GM23338 (cell line): ENCODE measurements at regions not wholly inside any gene's neighbourhood (a gene's known extent, or its start where the extent isn't known, plus 50 kb on each side); places are given as distances from the start of the nearest gene placed in this dataset.

ENCODE experiments used
- ATAC-seq: fragments of 200-7000 bp; cut with Tn5 transposase; 3 replicates; pipeline ENCODE4 v1.9.1; 2020
- DNase-seq: peaks from one replicate; pipeline ENCODE4 v3.0.0-alpha.2; 2015; ENCODE audit warnings: low spot score
- H2AFZ ChIP-seq: fragments of 200-600 bp; sonication (generic); 2 replicates; pipeline ENCODE4 v1.8.0; 2016; ENCODE audit warnings: antibody characterized with exemption, mild to moderate bottlenecking, moderate library complexity
- H3F3A ChIP-seq: fragments of 200-600 bp; sonication (generic); replicated peaks from 2 replicates; pipeline ENCODE4 v1.8.0; 2017; ENCODE audit warnings: antibody characterized with exemption, mixed run types, low read depth
- H3K27ac ChIP-seq: fragments of 200-600 bp; sonication (generic); 2 replicates; pipeline ENCODE4 v1.6.1; 2016; ENCODE audit warnings: low read depth
- H3K27me3 ChIP-seq: fragments of 200-600 bp; sonication (generic); 2 replicates; pipeline ENCODE4 v1.8.0; 2016; ENCODE audit warnings: mild to moderate bottlenecking, mixed run types, moderate library complexity; ENCODE audit not compliant: insufficient read depth
- H3K36me3 ChIP-seq: fragments of 200-600 bp; sonication (generic); 2 replicates; pipeline ENCODE4 v1.8.0; 2016; ENCODE audit warnings: mild to moderate bottlenecking; ENCODE audit not compliant: insufficient read depth
- H3K4me1 ChIP-seq: fragments of 200-600 bp; sonication (generic); 2 replicates; pipeline ENCODE4 v1.8.0; 2016; ENCODE audit warnings: mild to moderate bottlenecking, moderate library complexity; ENCODE audit not compliant: insufficient read depth
- H3K4me2 ChIP-seq: fragments of 200-600 bp; sonication (generic); 2 replicates; pipeline ENCODE4 v1.7.1; 2017; ENCODE audit warnings: mixed run types
- H3K4me3 ChIP-seq: fragments of 200-600 bp; sonication (generic); 2 replicates; pipeline ENCODE4 v1.6.1; 2016; ENCODE audit warnings: mixed run types
- H3K79me2 ChIP-seq: fragments of 200-600 bp; sonication (generic); replicated peaks from 2 replicates; pipeline ENCODE4 v1.8.0; 2017; ENCODE audit warnings: mild to moderate bottlenecking; ENCODE audit not compliant: insufficient read depth
- H3K9me2 ChIP-seq: fragments of 200-600 bp; sonication (generic); 2 replicates; pipeline ENCODE4 v1.8.0; 2017; ENCODE audit not compliant: insufficient read depth
- H4K20me1 ChIP-seq: fragments of 200-600 bp; sonication (generic); replicated peaks from 2 replicates; pipeline ENCODE4 v1.8.0; 2017; ENCODE audit warnings: mild to moderate bottlenecking; ENCODE audit not compliant: insufficient read depth
- H3K27ac Mint-ChIP-seq: 2 replicates; pipeline ENCODE4 v1.8.0; 2020; ENCODE audit warnings: inconsistent platforms, mild to moderate bottlenecking, moderate library complexity, mixed read lengths
- H3K27me3 Mint-ChIP-seq: 3 replicates; pipeline ENCODE4 v1.8.0; 2022; ENCODE audit warnings: low read depth, mild to moderate bottlenecking, moderate library complexity, mixed read lengths, inconsistent platforms; ENCODE audit not compliant: insufficient read depth, poor library complexity
- H3K36me3 Mint-ChIP-seq: 3 replicates; pipeline ENCODE4 v1.8.0; 2021; ENCODE audit warnings: low read depth, mild to moderate bottlenecking, inconsistent platforms, moderate library complexity, mixed read lengths
- H3K4me1 Mint-ChIP-seq: 3 replicates; pipeline ENCODE4 v1.8.0; 2020; ENCODE audit warnings: mild to moderate bottlenecking, inconsistent platforms, mixed read lengths
- H3K4me3 Mint-ChIP-seq: 3 replicates; pipeline ENCODE4 v1.8.0; 2021; ENCODE audit warnings: moderate library complexity, mild to moderate bottlenecking, inconsistent platforms, mixed read lengths
- H3K9me3 Mint-ChIP-seq: 3 replicates; pipeline ENCODE4 v1.8.0; 2020; ENCODE audit warnings: moderate library complexity, mild to moderate bottlenecking, inconsistent platforms, mixed read lengths
- CREB1 ChIP-seq: fragments of 250-450 bp; sonication (Bioruptor Pico); IDR thresholded peaks from 2 replicates; pipeline ENCODE4 v1.5.0; 2020; ENCODE audit warnings: low read depth, mild to moderate bottlenecking, moderate library complexity
- NANOG ChIP-seq: IDR thresholded peaks from 2 replicates; pipeline ENCODE4 v1.6.1; 2016; ENCODE audit warnings: antibody characterized with exemption, borderline replicate concordance
- ZNF114 ChIP-seq: fragments of 250-450 bp; sonication (Bioruptor Pico); IDR thresholded peaks from 2 replicates; pipeline ENCODE4 v1.5.0; 2020; ENCODE audit warnings: mild to moderate bottlenecking, moderate library complexity
- ZNF462 ChIP-seq: fragments of 250-450 bp; sonication (Bioruptor Pico); IDR thresholded peaks from 2 replicates; pipeline ENCODE4 v1.5.0; 2020; ENCODE audit warnings: mild to moderate bottlenecking, moderate library complexity
- TF ChIP-seq, protein P1 (sequence below): IDR thresholded peaks from one replicate; pipeline ENCODE4 v1.6.1; 2018; ENCODE audit warnings: antibody characterized with exemption; ENCODE audit not compliant: unreplicated experiment

GRCh38 chr6:100168148-100168547 lies 174.1 kb upstream of the MCHR2 start (continued):
- TF ChIP-seq, protein P1, sequence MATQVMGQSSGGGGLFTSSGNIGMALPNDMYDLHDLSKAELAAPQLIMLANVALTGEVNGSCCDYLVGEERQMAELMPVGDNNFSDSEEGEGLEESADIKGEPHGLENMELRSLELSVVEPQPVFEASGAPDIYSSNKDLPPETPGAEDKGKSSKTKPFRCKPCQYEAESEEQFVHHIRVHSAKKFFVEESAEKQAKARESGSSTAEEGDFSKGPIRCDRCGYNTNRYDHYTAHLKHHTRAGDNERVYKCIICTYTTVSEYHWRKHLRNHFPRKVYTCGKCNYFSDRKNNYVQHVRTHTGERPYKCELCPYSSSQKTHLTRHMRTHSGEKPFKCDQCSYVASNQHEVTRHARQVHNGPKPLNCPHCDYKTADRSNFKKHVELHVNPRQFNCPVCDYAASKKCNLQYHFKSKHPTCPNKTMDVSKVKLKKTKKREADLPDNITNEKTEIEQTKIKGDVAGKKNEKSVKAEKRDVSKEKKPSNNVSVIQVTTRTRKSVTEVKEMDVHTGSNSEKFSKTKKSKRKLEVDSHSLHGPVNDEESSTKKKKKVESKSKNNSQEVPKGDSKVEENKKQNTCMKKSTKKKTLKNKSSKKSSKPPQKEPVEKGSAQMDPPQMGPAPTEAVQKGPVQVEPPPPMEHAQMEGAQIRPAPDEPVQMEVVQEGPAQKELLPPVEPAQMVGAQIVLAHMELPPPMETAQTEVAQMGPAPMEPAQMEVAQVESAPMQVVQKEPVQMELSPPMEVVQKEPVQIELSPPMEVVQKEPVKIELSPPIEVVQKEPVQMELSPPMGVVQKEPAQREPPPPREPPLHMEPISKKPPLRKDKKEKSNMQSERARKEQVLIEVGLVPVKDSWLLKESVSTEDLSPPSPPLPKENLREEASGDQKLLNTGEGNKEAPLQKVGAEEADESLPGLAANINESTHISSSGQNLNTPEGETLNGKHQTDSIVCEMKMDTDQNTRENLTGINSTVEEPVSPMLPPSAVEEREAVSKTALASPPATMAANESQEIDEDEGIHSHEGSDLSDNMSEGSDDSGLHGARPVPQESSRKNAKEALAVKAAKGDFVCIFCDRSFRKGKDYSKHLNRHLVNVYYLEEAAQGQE: no peak
- no peak for TF ChIP-seq ZNF462 (CRISPR knock-in tag)

DNA sequence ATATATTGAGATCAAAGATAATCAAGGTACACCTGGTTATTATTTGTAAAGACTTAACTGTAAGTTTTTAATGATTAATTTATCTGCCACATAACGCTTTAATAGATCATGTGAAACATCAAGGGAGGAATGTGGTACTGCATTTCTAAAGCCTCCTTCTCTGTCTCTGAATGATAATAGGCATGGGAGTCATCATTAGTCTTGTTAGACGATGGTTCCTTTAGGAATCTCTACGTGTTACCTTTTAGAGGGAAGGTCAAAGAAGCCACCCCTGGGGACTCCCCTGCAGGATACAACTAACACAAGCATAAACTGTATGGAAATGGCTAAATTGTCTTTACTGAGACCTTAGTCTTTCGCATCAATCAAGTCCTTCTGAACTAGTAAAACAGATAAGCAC lies 173.6 kb upstream of the MCHR2 start:
- Histone ChIP-seq H3K27ac (no peak overlapping the region), H4K20me1 (no peaks in the 10 kb centered on the region), H3K79me2 (no peaks in the 10 kb centered on the region), H3K9me2 (no peaks in the 10 kb centered on the region), H3K4me3 (peak overlapping the region; percentile 6; the same call in 1 of the 2 replicates), H3K27me3 (no peaks in the 10 kb centered on the region), H3K4me1 (peaks cover 61% of the 10 kb centered on the region), H3K4me2 (peak overlapping the region; percentile 45), H3K36me3 (no peaks in the 10 kb centered on the region), H2AFZ (no peak overlapping the region), H3F3A (no peaks in the 10 kb centered on the region)
- peak; percentile 91 for ATAC-seq
- Mint-ChIP-seq H3K4me1 (peaks cover 58% of the 10 kb centered on the region), H3K9me3 (no peaks in the 10 kb centered on the region), H3K36me3 (no peaks in the 10 kb centered on the region), H3K4me3 (no peak overlapping the region; the same call in 1 of the 3 replicates), H3K27ac (no peak overlapping the region), H3K27me3 (peaks cover 15% of the 10 kb centered on the region)
- peak; percentile 80 for DNase-seq
- TF ChIP-seq ZNF114 (CRISPR knock-in tag) (no peak), CREB1 (CRISPR knock-in tag) (peak; percentile 54; the same call in 1 of the 2 replicates), NANOG (peak; percentile 45; the same call in 1 of the 2 replicates)
